ENCODE measurements at regions not wholly inside any gene's neighbourhood (a gene's known extent, or its start where the extent isn't known, plus 50 kb on each side); places are given as distances from the start of the nearest gene placed in this dataset.

DNA sequence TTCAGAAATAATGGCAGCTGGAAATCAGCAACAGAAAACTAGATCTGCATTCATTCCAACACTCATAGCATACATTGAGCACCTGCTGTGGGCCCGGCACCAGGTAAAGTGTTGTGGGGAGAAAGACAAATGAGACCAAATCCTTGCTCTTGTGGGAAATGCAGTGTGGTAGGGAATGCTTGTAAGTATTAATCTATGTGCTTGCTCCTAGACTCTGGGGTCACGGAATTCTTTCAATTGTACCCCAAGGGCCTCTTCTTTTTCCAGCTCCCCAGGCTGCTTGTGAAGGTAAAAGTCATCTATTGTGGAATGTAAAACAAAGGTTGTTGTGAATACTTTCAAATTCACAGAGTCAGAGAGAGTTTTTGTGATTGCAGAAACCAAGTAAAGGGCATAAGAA, 501.9 kb downstream of the CDK5RAP2 start:
- Histone ChIP-seq H3K9me3 (ENCODE audit: control extremely low read depth in 1 of 3, control insufficient read depth in 2 of 3, insufficient read depth in 1 of 3, low read length in 2 of 3) (peaks cover 0 to under 1% (median 0%) of the 10 kb centered on the region in 3 donors), H3K27ac (ENCODE audit: low read length in 2 of 2) (no peak overlapping the region), H3K4me1 (ENCODE audit: control insufficient read depth in 2 of 2, insufficient read depth in 2 of 2, low read length in 2 of 2) (no peaks in the 10 kb centered on the region), H3K36me3 (replicated peaks in 1 of 2; ENCODE audit: control extremely low read depth in 1 of 2, control insufficient read depth in 1 of 2, extremely low read depth in 1 of 2, insufficient read depth in 2 of 2, low read length in 1 of 2) (no peaks in the 10 kb centered on the region), H3K9ac (ENCODE audit: low read length) (no peak overlapping the region), H2AFZ (ENCODE audit: insufficient read depth, low read depth, low read length, poor library complexity, severe bottlenecking) (no peak overlapping the region), H3K4me3 (ENCODE audit: control extremely low read depth in 1 of 5, extremely low read depth in 1 of 5, insufficient read depth in 1 of 5, low read depth in 2 of 5, low read length in 4 of 5) (no peak overlapping the region), H3K79me2 (ENCODE audit: control insufficient read depth, insufficient read depth, low read length) (no peaks in the 10 kb centered on the region), H3K27me3 (replicated peaks in 1 of 4; ENCODE audit: control extremely low read depth in 1 of 4, control insufficient read depth in 3 of 4, insufficient read depth in 4 of 4, low read length in 3 of 4) (no peaks in the 10 kb centered on the region), H3K4me2 (replicated peaks; ENCODE audit: low read depth, low read length, poor library complexity, severe bottlenecking) (no peak overlapping the region), H4K20me1 (ENCODE audit: control insufficient read depth, insufficient read depth, low read length, poor library complexity, severe bottlenecking) (no peaks in the 10 kb centered on the region)
- peaks cover 7% of the 10 kb centered on the region for H3K9me3 Mint-ChIP-seq (ENCODE audit: insufficient read depth)
- intact Hi-C loops (cut with micrococcal nuclease): no loop called here
- no peak for DNase-seq
- no peak overlapping the region for H3K4me3 Mint-ChIP-seq
- ChIA-PET CTCF (no interaction called here), POLR2A (no interaction called here)
- H3K27me3 Mint-ChIP-seq: peaks cover 9% of the 10 kb centered on the region
- no peak for ATAC-seq (ENCODE audit: low read depth)
- TF ChIP-seq, protein P1, sequence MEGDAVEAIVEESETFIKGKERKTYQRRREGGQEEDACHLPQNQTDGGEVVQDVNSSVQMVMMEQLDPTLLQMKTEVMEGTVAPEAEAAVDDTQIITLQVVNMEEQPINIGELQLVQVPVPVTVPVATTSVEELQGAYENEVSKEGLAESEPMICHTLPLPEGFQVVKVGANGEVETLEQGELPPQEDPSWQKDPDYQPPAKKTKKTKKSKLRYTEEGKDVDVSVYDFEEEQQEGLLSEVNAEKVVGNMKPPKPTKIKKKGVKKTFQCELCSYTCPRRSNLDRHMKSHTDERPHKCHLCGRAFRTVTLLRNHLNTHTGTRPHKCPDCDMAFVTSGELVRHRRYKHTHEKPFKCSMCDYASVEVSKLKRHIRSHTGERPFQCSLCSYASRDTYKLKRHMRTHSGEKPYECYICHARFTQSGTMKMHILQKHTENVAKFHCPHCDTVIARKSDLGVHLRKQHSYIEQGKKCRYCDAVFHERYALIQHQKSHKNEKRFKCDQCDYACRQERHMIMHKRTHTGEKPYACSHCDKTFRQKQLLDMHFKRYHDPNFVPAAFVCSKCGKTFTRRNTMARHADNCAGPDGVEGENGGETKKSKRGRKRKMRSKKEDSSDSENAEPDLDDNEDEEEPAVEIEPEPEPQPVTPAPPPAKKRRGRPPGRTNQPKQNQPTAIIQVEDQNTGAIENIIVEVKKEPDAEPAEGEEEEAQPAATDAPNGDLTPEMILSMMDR (IDR thresholded peaks at IDR 0.05): no peak
- TF ChIP-seq EZH2 (IDR thresholded peaks at IDR 0.05; ENCODE audit: borderline replicate concordance, insufficient read depth, low read depth, low read length, poor library complexity, severe bottlenecking): no peak
- no peaks in the 10 kb centered on the region for H3K4me1 Mint-ChIP-seq
- no peak overlapping the region for H3K27ac Mint-ChIP-seq
- no CpG with 5 or more reads among the region's 2 CpGs for WGBS (ENCODE audit: insufficient coverage)

DNA sequence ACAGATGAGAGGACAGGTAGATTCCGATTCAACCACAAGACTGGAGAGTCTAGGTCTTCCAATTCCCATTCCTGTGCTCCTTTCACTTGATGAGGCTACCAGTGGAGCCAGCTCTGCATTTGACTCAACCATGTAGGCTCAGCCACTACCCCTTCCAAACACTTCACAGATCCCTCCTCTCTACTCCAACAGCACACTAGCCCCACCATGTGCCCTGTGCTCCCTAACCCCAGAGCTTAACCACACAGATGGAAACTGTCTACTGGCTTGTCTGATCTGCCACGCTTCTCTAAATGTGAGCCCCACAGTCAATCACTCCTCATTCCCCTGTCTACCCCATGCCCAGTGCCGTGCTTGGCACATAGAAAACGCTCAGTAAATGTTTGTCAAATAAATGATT, 508.2 kb downstream of the CDK5RAP2 start:
- H3K79me2 ChIP-seq (ENCODE audit: control insufficient read depth, insufficient read depth, low read length): no peaks in the 10 kb centered on the region
- no peaks in the 10 kb centered on the region for H4K20me1 ChIP-seq (ENCODE audit: control insufficient read depth, insufficient read depth, low read length, poor library complexity, severe bottlenecking)
- peaks cover 3% of the 10 kb centered on the region for H3K27me3 Mint-ChIP-seq
- H3K27ac Mint-ChIP-seq: no peak overlapping the region
- H3K27me3 ChIP-seq (replicated peaks in 1 of 4; ENCODE audit: control extremely low read depth in 1 of 4, control insufficient read depth in 3 of 4, insufficient read depth in 4 of 4, low read length in 3 of 4): no peaks in the 10 kb centered on the region
- H3K27ac ChIP-seq (ENCODE audit: low read length in 2 of 2): no peak overlapping the region
- no peaks in the 10 kb centered on the region for H3K36me3 ChIP-seq (replicated peaks in 1 of 2; ENCODE audit: control extremely low read depth in 1 of 2, control insufficient read depth in 1 of 2, extremely low read depth in 1 of 2, insufficient read depth in 2 of 2, low read length in 1 of 2)
- H3K4me1 ChIP-seq (ENCODE audit: control insufficient read depth in 2 of 2, insufficient read depth in 2 of 2, low read length in 2 of 2): no peaks in the 10 kb centered on the region
- no peaks in the 10 kb centered on the region for H3K4me1 Mint-ChIP-seq
- H3K4me3 Mint-ChIP-seq: no peak overlapping the region
- ChIA-PET CTCF (no interaction called here), POLR2A (no interaction called here)
- DNase-seq: no peak
- H2AFZ ChIP-seq (ENCODE audit: insufficient read depth, low read depth, low read length, poor library complexity, severe bottlenecking): no peak overlapping the region
- no peak overlapping the region for H3K4me2 ChIP-seq (replicated peaks; ENCODE audit: low read depth, low read length, poor library complexity, severe bottlenecking)
- WGBS (ENCODE audit: insufficient coverage): 60% methylated on average over 1 of the region's 4 CpGs
- no peak for ATAC-seq (ENCODE audit: low read depth)
- TF ChIP-seq, protein P1 (IDR thresholded peaks at IDR 0.05): no peak
- TF ChIP-seq EZH2 (IDR thresholded peaks at IDR 0.05; ENCODE audit: borderline replicate concordance, insufficient read depth, low read depth, low read length, poor library complexity, severe bottlenecking): no peak
- H3K9me3 Mint-ChIP-seq (ENCODE audit: insufficient read depth): peaks cover 2% of the 10 kb centered on the region
- H3K9ac ChIP-seq (ENCODE audit: low read length): no peak overlapping the region
- intact Hi-C loops (cut with micrococcal nuclease): no loop called here
- H3K9me3 ChIP-seq (ENCODE audit: control extremely low read depth in 1 of 3, control insufficient read depth in 2 of 3, insufficient read depth in 1 of 3, low read length in 2 of 3): no peaks in the 10 kb centered on the region
- no peak overlapping the region for H3K4me3 ChIP-seq (ENCODE audit: control extremely low read depth in 1 of 5, extremely low read depth in 1 of 5, insufficient read depth in 1 of 5, low read depth in 2 of 5, low read length in 4 of 5)
